ENCODE measurements at regions not wholly inside any gene's neighbourhood (a gene's known extent, or its start where the extent isn't known, plus 50 kb on each side); places are given as distances from the start of the nearest gene placed in this dataset.

- TF ChIP-seq TCF7L2 (IDR thresholded peaks at IDR 0.05; ENCODE audit: low read depth, low read length) (no peak), CREB3L1 (IDR thresholded peaks at IDR 0.05; ENCODE audit: borderline replicate concordance, low read depth) (no peak), ZMIZ1 (IDR thresholded peaks at IDR 0.05; ENCODE audit: low read depth in 2 of 2, low read length in 2 of 2) (peak in 1 of 2 experiments; percentile 91; a peak in 2 of 4 replicates), CUX1 (CRISPR knock-in tag; IDR thresholded peaks at IDR 0.05) (no peak), ZNF347 (CRISPR knock-in tag; IDR thresholded peaks at IDR 0.05; ENCODE audit: low read depth) (no peak), SIN3A (IDR thresholded peaks at IDR 0.05; ENCODE audit: borderline replicate concordance in 2 of 2, control insufficient read depth in 1 of 2, low read depth in 2 of 2, low read length in 2 of 2) (no peak), ETV5 (CRISPR knock-in tag; IDR thresholded peaks at IDR 0.05; ENCODE audit: low read depth) (no peak), HCFC1 (IDR thresholded peaks at IDR 0.05; ENCODE audit: low read depth, low read length) (peak; percentile 32; the same call in 1 of the 2 replicates), STAG1 (CRISPR knock-in tag; IDR thresholded peaks at IDR 0.05; ENCODE audit: borderline replicate concordance) (no peak), GTF2F1 (IDR thresholded peaks at IDR 0.05; ENCODE audit: low read depth, low read length) (peak; percentile 95), HDAC8 (tag; IDR thresholded peaks at IDR 0.05) (no peak), RBFOX2 (IDR thresholded peaks at IDR 0.05; ENCODE audit: low read depth, low read length) (no peak), HNRNPUL1 (IDR thresholded peaks at IDR 0.05; ENCODE audit: low read length) (no peak), ATF3 (IDR thresholded peaks at IDR 0.05) (no peak), ATF3 (CRISPR knock-in tag; conservative IDR thresholded peaks at IDR 0.05) (0 out of 2 replicates have a peak, but pooled peaks have one; percentile 26), ZNF23 (CRISPR knock-in tag; IDR thresholded peaks at IDR 0.05) (no peak), STAT5B (CRISPR knock-in tag; IDR thresholded peaks at IDR 0.05) (no peak), HDAC3 (IDR thresholded peaks at IDR 0.05; ENCODE audit: borderline replicate concordance, partially characterized antibody) (no peak)
Observed at GRCh38 chr13:108000998-108001397, 214.3 kb downstream of the LIG4 start (continued).

Data from K562 (cell line).